ENCODE measurements at regions not wholly inside any gene's neighbourhood (a gene's known extent, or its start where the extent isn't known, plus 50 kb on each side); places are given as distances from the start of the nearest gene placed in this dataset.

DNA sequence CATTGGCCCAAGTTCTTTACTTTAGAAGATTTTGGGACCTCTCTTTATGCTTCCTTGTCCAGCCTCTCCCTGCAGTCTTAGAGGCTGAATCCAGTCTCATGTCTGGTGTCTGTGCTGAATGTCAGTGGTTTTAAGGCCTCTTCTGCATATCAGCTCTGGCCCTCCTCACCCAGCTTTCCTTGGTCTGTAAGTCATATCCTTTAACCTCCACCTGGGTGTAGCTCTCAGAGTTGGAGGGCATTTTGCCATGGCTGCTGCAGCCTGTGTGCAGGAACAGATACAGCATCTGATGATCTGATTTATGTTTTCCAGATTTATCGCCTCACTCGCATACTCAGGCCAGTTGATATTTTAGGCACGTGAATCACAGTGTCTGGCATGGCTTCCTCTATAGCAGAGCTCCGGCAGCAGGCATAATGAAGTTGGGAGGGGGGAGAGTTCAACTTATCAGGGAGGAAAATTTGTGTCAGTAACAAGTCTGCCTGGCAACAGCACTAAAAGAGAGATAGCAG lies 335.0 kb downstream of the PCNX1 start:
- no peaks in the 10 kb centered on the region for H3K9me3 ChIP-seq
- WGBS, 2 donors (ENCODE audit: low coverage in 1 of 2), result 0% methylated on average over 2 of the region's 4 CpGs
- no peak overlapping the region for H3K4me3 ChIP-seq
- peaks cover 0 to 17% (median 0%) of the 10 kb centered on the region in 3 donors for H3K4me1 ChIP-seq
- no peaks in the 10 kb centered on the region for H3K27me3 ChIP-seq
- no peak for ATAC-seq
- no peaks in the 10 kb centered on the region for H3K36me3 ChIP-seq
- TF ChIP-seq, protein P1, sequence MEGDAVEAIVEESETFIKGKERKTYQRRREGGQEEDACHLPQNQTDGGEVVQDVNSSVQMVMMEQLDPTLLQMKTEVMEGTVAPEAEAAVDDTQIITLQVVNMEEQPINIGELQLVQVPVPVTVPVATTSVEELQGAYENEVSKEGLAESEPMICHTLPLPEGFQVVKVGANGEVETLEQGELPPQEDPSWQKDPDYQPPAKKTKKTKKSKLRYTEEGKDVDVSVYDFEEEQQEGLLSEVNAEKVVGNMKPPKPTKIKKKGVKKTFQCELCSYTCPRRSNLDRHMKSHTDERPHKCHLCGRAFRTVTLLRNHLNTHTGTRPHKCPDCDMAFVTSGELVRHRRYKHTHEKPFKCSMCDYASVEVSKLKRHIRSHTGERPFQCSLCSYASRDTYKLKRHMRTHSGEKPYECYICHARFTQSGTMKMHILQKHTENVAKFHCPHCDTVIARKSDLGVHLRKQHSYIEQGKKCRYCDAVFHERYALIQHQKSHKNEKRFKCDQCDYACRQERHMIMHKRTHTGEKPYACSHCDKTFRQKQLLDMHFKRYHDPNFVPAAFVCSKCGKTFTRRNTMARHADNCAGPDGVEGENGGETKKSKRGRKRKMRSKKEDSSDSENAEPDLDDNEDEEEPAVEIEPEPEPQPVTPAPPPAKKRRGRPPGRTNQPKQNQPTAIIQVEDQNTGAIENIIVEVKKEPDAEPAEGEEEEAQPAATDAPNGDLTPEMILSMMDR (IDR thresholded peaks at IDR 0.05), result no peak
- no peak for TF ChIP-seq EP300 (IDR thresholded peaks at IDR 0.05)
- TF ChIP-seq POLR2A (IDR thresholded peaks at IDR 0.05), result no peak
- no peak for TF ChIP-seq POLR2AphosphoS5 (IDR thresholded peaks at IDR 0.05)
- H3K27ac ChIP-seq, result no peak overlapping the region

- Histone ChIP-seq H3K36me3 (no peaks in the 10 kb centered on the region), H3K9me3 (no peaks in the 10 kb centered on the region), H3K4me3 (no peak overlapping the region), H3K27me3 (no peaks in the 10 kb centered on the region), H3K27ac (no peak overlapping the region), H3K4me1 (peaks cover 0 to 17% (median 0%) of the 10 kb centered on the region in 3 donors)
- TF ChIP-seq POLR2A (IDR thresholded peaks at IDR 0.05), result no peak
- TF ChIP-seq, protein P1 (IDR thresholded peaks at IDR 0.05), result no peak
- no peak for TF ChIP-seq POLR2AphosphoS5 (IDR thresholded peaks at IDR 0.05)
- TF ChIP-seq EP300 (IDR thresholded peaks at IDR 0.05), result no peak
- ATAC-seq, result no peak
- WGBS, 2 donors (ENCODE audit: low coverage in 1 of 2), result 67 to 82% methylated on average over 1 of the region's 1 CpG
Measured at GRCh38 chr14:71243697-71244096, 336.4 kb downstream of the PCNX1 start.

DNA sequence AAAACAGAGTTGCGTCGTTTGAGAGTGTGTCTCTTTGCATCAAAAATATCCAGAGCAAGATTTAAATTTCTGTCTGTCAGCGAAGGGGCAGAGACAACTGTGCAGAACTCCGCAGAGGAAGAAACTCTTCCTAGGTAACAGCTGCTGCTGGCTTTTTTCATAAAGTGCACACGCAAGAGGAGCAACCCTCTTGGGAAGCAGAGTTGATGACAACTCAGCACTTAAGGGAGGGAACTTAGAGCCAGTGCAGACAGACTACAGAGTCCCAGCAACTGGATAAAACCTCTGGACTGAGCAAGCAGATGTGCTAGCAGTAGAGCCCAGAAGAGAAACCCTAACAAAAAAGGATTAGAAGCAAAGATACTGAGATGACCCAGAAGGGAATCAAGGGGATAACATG lies 337.1 kb downstream of the PCNX1 start:
- no peak for ATAC-seq
- Histone ChIP-seq H3K27me3 (no peaks in the 10 kb centered on the region), H3K27ac (no peak overlapping the region), H3K4me1 (peaks cover 0 to 17% (median 0%) of the 10 kb centered on the region in 3 donors), H3K9me3 (no peaks in the 10 kb centered on the region), H3K36me3 (no peaks in the 10 kb centered on the region), H3K4me3 (no peak overlapping the region)
- WGBS, 2 donors (ENCODE audit: low coverage in 1 of 2), result 0 to 62% methylated on average over 1 to 4 of the region's 5 CpGs
- TF ChIP-seq POLR2AphosphoS5 (IDR thresholded peaks at IDR 0.05) (no peak), EP300 (IDR thresholded peaks at IDR 0.05) (no peak), POLR2A (IDR thresholded peaks at IDR 0.05) (no peak)
- TF ChIP-seq, protein P1 (IDR thresholded peaks at IDR 0.05), result no peak

- H3K27me3 ChIP-seq, result no peaks in the 10 kb centered on the region
- no peak for TF ChIP-seq POLR2A (IDR thresholded peaks at IDR 0.05)
- no peak for TF ChIP-seq EP300 (IDR thresholded peaks at IDR 0.05)
- no peak for TF ChIP-seq POLR2AphosphoS5 (IDR thresholded peaks at IDR 0.05)
- TF ChIP-seq, protein P1 (IDR thresholded peaks at IDR 0.05), result no peak
- no peak overlapping the region for H3K27ac ChIP-seq
- ATAC-seq, result no peak
- peaks cover 0 to 17% (median 0%) of the 10 kb centered on the region in 3 donors for H3K4me1 ChIP-seq
- no peaks in the 10 kb centered on the region for H3K36me3 ChIP-seq
- H3K4me3 ChIP-seq, result no peak overlapping the region
- no peaks in the 10 kb centered on the region for H3K9me3 ChIP-seq
- WGBS, 2 donors (ENCODE audit: low coverage in 1 of 2), result 94 to 100% methylated on average over 3 to 6 of the region's 8 CpGs
Measured at GRCh38 chr14:71245659-71246361, 338.6 kb downstream of the PCNX1 start.

DNA sequence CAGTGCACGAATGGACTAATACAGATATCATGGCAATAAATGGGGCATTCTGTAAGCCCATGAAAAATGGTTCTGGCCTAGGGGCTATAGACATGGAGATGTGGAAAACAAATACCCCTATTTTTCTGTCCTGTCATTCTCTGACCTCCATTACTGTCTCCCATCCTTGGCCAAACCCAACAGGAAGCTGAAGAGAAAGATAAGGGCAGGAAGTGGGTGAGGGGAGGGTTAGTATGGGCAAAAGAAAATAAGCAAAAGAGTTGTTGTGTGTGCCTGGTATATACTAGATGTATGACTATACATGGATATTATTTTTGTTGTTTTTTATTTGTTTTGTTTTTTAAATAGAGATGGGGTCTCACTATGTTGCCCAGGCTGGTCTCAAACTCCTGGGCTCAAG lies 339.3 kb downstream of the PCNX1 start:
- Histone ChIP-seq H3K9me3 (no peaks in the 10 kb centered on the region), H3K4me3 (no peak overlapping the region), H3K27me3 (no peaks in the 10 kb centered on the region), H3K27ac (no peak overlapping the region), H3K36me3 (no peaks in the 10 kb centered on the region), H3K4me1 (peaks cover 0 to 15% (median 0%) of the 10 kb centered on the region in 3 donors)
- 50% methylated on average over 1 of the region's 1 CpG; no CpG with 5 or more reads in 1 of the 2 donors for WGBS, 2 donors (ENCODE audit: low coverage in 1 of 2)
- TF ChIP-seq POLR2AphosphoS5 (IDR thresholded peaks at IDR 0.05), result no peak
- TF ChIP-seq POLR2A (IDR thresholded peaks at IDR 0.05), result no peak
- TF ChIP-seq EP300 (IDR thresholded peaks at IDR 0.05), result no peak
- TF ChIP-seq, protein P1 (IDR thresholded peaks at IDR 0.05), result no peak
- ATAC-seq, result no peak
